AG09309 (cell line): ENCODE measurements at regions not wholly inside any gene's neighbourhood (a gene's known extent, or its start where the extent isn't known, plus 50 kb on each side); places are given as distances from the start of the nearest gene placed in this dataset.
"Not testable (repeated sequence)": the region's sequence is repeated elsewhere in the genome, so short reads cannot be mapped to it uniquely, and the experiment has no call there.

ENCODE experiments used
- DNase-seq: peaks from one replicate; pipeline ENCODE4 v3.0.0-alpha.2; 2010; ENCODE audit warnings: low read depth
- H3K4me3 ChIP-seq: 2 replicates; pipeline ENCODE4 v1.5.1; 2011; ENCODE audit warnings: mild to moderate bottlenecking, low read depth, low read length, moderate library complexity; ENCODE audit not compliant: control insufficient read depth
- CTCF ChIP-seq: IDR thresholded peaks from 2 replicates; pipeline ENCODE4 v1.5.1; 2011; ENCODE audit warnings: mild to moderate bottlenecking, low read depth, low read length, inconsistent platforms; ENCODE audit not compliant: insufficient read depth, control insufficient read depth; ENCODE audit errors: missing control alignments

DNA sequence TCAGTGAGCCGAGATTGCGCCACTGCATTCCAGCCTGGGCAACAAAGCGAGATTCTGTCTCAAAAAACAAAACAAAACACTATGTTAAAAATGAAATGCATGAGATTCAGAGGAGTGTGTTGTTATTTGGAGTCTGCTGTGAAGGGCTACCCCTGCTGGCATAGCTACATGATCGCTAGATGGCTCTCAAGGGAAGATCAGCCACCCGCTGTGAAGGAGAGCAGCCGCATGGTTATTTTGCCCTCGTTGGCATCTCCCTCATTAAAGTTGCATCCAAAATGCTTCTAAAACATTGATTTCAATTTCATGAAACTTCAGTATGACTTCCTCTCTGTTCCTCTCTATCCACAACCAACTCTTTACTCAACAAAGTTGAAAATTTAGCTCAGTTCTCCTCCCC is 54.8 kb upstream of the NDUFV2 start:
- TF ChIP-seq CTCF, result no peak
- DNase-seq, result no peak
- H3K4me3 ChIP-seq, result no peak overlapping the region

GRCh38 chr18:9048236-9048635 is 54.3 kb upstream of the NDUFV2 start:
- TF ChIP-seq CTCF, result no peak
- no peak for DNase-seq
- H3K4me3 ChIP-seq, result no peak overlapping the region

GRCh38 chr18:9048808-9049494 is 53.5 kb upstream of the NDUFV2 start:
- no peak for DNase-seq
- no peak overlapping the region for H3K4me3 ChIP-seq
- no peak for TF ChIP-seq CTCF

GRCh38 chr18:9049495-9049809 is 53.0 kb upstream of the NDUFV2 start:
- no peak for TF ChIP-seq CTCF
- no peak overlapping the region for H3K4me3 ChIP-seq
- DNase-seq, result no peak

GRCh38 chr18:9050628-9051284 is 51.7 kb upstream of the NDUFV2 start:
- not testable (repeated sequence) for DNase-seq, H3K4me3 ChIP-seq
